WERI-Rb-1 (cell line): ENCODE measurements at regions not wholly inside any gene's neighbourhood (a gene's known extent, or its start where the extent isn't known, plus 50 kb on each side); places are given as distances from the start of the nearest gene placed in this dataset.
"Not testable (repeated sequence)": the region's sequence is repeated elsewhere in the genome, so short reads cannot be mapped to it uniquely, and the experiment has no call there.

Experiments
- DNase-seq: peaks from one replicate; pipeline ENCODE4 v3.0.0-alpha.2; 2020
- H3K27ac ChIP-seq: fragments of 250-450 bp; sonication (Bioruptor Pico); 2 replicates; pipeline ENCODE4 v1.5.1; 2020; ENCODE audit warnings: mild to moderate bottlenecking, moderate library complexity
- H3K27me3 ChIP-seq: fragments of 250-450 bp; sonication (Bioruptor Pico); 2 replicates; pipeline ENCODE4 v1.5.1; 2021; ENCODE audit warnings: mild to moderate bottlenecking, low read depth, moderate library complexity; ENCODE audit not compliant: insufficient read depth, severe bottlenecking
- H3K36me3 ChIP-seq: fragments of 250-450 bp; sonication (Bioruptor Pico); 2 replicates; pipeline ENCODE4 v1.5.1; 2020; ENCODE audit warnings: mild to moderate bottlenecking, moderate library complexity
- H3K4me3 ChIP-seq: 2 replicates; pipeline ENCODE4 v1.5.1; 2011; ENCODE audit warnings: low read depth, mild to moderate bottlenecking, control low read depth, low read length
- H3K9me3 ChIP-seq: fragments of 250-450 bp; sonication (Bioruptor Pico); 2 replicates; pipeline ENCODE4 v1.5.1; 2021; ENCODE audit warnings: mild to moderate bottlenecking, moderate library complexity; ENCODE audit not compliant: severe bottlenecking
- CTCF ChIP-seq: IDR thresholded peaks from 2 replicates; pipeline ENCODE4 v1.5.1; 2011; ENCODE audit warnings: low read depth, mild to moderate bottlenecking, control low read depth, inconsistent platforms, low read length

GRCh38 chr6:74199215-74199915 lies 503.4 kb downstream of the CD109 start:
- Histone ChIP-seq H3K4me3 (no peak overlapping the region), H3K9me3 (no peaks in the 10 kb centered on the region), H3K36me3 (no peaks in the 10 kb centered on the region), H3K27me3 (peaks cover 33% of the 10 kb centered on the region), H3K27ac (no peak overlapping the region)
- no peak for TF ChIP-seq CTCF
- no peak for DNase-seq

GRCh38 chr6:74197310-74197709 lies 501.3 kb downstream of the CD109 start:
- Histone ChIP-seq H3K9me3 (no peaks in the 10 kb centered on the region), H3K36me3 (no peaks in the 10 kb centered on the region), H3K4me3 (no peak overlapping the region), H3K27ac (no peak overlapping the region), H3K27me3 (peaks cover 30% of the 10 kb centered on the region)
- DNase-seq, result no peak
- TF ChIP-seq CTCF, result no peak

GRCh38 chr6:74187811-74188210 lies 491.8 kb downstream of the CD109 start:
- H3K27ac ChIP-seq, result no peak overlapping the region
- peaks cover 28% of the 10 kb centered on the region for H3K27me3 ChIP-seq
- no peak for TF ChIP-seq CTCF
- H3K4me3 ChIP-seq, result no peak overlapping the region
- H3K9me3 ChIP-seq, result no peaks in the 10 kb centered on the region
- no peak for DNase-seq
- H3K36me3 ChIP-seq, result no peaks in the 10 kb centered on the region

- no peaks in the 10 kb centered on the region for H3K36me3 ChIP-seq
- no peak for TF ChIP-seq CTCF
- H3K27me3 ChIP-seq, result peaks cover 29% of the 10 kb centered on the region
- H3K4me3 ChIP-seq, result no peak overlapping the region
- DNase-seq, result no peak
- H3K27ac ChIP-seq, result no peak overlapping the region
- H3K9me3 ChIP-seq, result no peaks in the 10 kb centered on the region
Measured at GRCh38 chr6:74182992-74183391, 487.0 kb downstream of the CD109 start.

GRCh38 chr6:74181471-74181870 lies 485.5 kb downstream of the CD109 start:
- no peak for TF ChIP-seq CTCF
- H3K27me3 ChIP-seq, result peaks cover 21% of the 10 kb centered on the region

GRCh38 chr6:74177506-74177905 lies 481.5 kb downstream of the CD109 start:
- TF ChIP-seq CTCF, result no peak
- H3K36me3 ChIP-seq, result no peaks in the 10 kb centered on the region
- H3K27ac ChIP-seq, result no peak overlapping the region
- H3K4me3 ChIP-seq, result no peak overlapping the region
- peaks cover 50% of the 10 kb centered on the region for H3K27me3 ChIP-seq
- no peak for DNase-seq
- H3K9me3 ChIP-seq, result no peaks in the 10 kb centered on the region

More at GRCh38 chr6:74181471-74181870, 485.5 kb downstream of the CD109 start:
- Histone ChIP-seq H3K4me3 (no peak overlapping the region), H3K27ac (no peak overlapping the region), H3K9me3 (no peaks in the 10 kb centered on the region), H3K36me3 (no peaks in the 10 kb centered on the region)
- DNase-seq, result no peak

GRCh38 chr6:74170550-74170949 lies 474.5 kb downstream of the CD109 start:
- not testable (repeated sequence) for H3K27ac ChIP-seq, H3K36me3 ChIP-seq, H3K4me3 ChIP-seq, DNase-seq, H3K9me3 ChIP-seq
- peaks cover 36% of the 10 kb centered on the region for H3K27me3 ChIP-seq
